ENCODE measurements at regions not wholly inside any gene's neighbourhood (a gene's known extent, or its start where the extent isn't known, plus 50 kb on each side); places are given as distances from the start of the nearest gene placed in this dataset.

GRCh38 chr15:95742256-95742655, 588.2 kb upstream of the NR2F2 start:
- TF ChIP-seq CTCF (conservative IDR thresholded peaks at IDR 0.05 in 1 of 2, IDR thresholded peaks at IDR 0.05 in 1 of 2; ENCODE audit: low read depth in 1 of 2, low read length in 2 of 2) = no peak
- no peak for TF ChIP-seq EZH2 (IDR thresholded peaks at IDR 0.05; ENCODE audit: low read length, missing control alignments)

Data from fibroblast of lung (primary cell).